SU-DHL-6 (cell line): ENCODE measurements at regions not wholly inside any gene's neighbourhood (a gene's known extent, or its start where the extent isn't known, plus 50 kb on each side); places are given as distances from the start of the nearest gene placed in this dataset.

Source experiments
- H2AFZ ChIP-seq: fragments of 200-600 bp; sonication (generic); 2 replicates; pipeline ENCODE4 v1.6.1; 2014; ENCODE audit warnings: low read depth, mild to moderate bottlenecking, moderate library complexity, mixed read lengths, antibody characterized with exemption, low read length; ENCODE audit not compliant: severe bottlenecking
- H3F3A ChIP-seq: fragments of 200-600 bp; shearing (Covaris generic); 2 replicates; pipeline ENCODE4 v1.6.0; 2016; ENCODE audit warnings: antibody characterized with exemption, mild to moderate bottlenecking; ENCODE audit not compliant: insufficient read depth
- H3K27ac ChIP-seq: fragments of 200-600 bp; sonication (generic); 2 replicates; pipeline ENCODE4 v1.5.1; 2016; ENCODE audit warnings: low read depth, mild to moderate bottlenecking, low read length, moderate library complexity, mixed read lengths
- H3K27me3 ChIP-seq: fragments of 200-600 bp; sonication (generic), shearing (Covaris generic); 2 replicates; pipeline ENCODE4 v1.6.0; 2014; ENCODE audit warnings: mild to moderate bottlenecking, low read length
- H3K36me3 ChIP-seq: fragments of 200-600 bp; sonication (generic); 2 replicates; pipeline ENCODE4 v1.6.1; 2014; ENCODE audit warnings: mild to moderate bottlenecking, low read length, mixed read lengths
- H3K4me2 ChIP-seq: fragments of 300-600, 200-600 bp; shearing (Covaris generic), sonication (generic); 2 replicates; pipeline ENCODE4 v1.6.0; 2014; ENCODE audit warnings: low read length, low read depth, mild to moderate bottlenecking; ENCODE audit not compliant: poor library complexity, severe bottlenecking
- H3K4me3 ChIP-seq: fragments of 200-600 bp; sonication (generic); 2 replicates; pipeline ENCODE4 v1.5.1; 2014; ENCODE audit warnings: antibody characterized with exemption, low read length, mild to moderate bottlenecking, mixed read lengths; ENCODE audit not compliant: insufficient read depth, poor library complexity, severe bottlenecking
- H3K79me2 ChIP-seq: fragments of 200-600 bp; sonication (generic); 2 replicates; pipeline ENCODE4 v1.6.1; 2014; ENCODE audit warnings: mild to moderate bottlenecking, low read length, moderate library complexity; ENCODE audit not compliant: insufficient read depth
- H3K9ac ChIP-seq: fragments of 200-600 bp; sonication (generic); 2 replicates; pipeline ENCODE4 v1.7.0; 2014; ENCODE audit warnings: mild to moderate bottlenecking, low read length
- H3K9me2 ChIP-seq: fragments of 200-600 bp; sonication (generic); replicated peaks from 2 replicates; pipeline ENCODE4 v1.6.1; 2014; ENCODE audit warnings: low read length; ENCODE audit not compliant: insufficient read depth
- H3K9me3 ChIP-seq: fragments of 200-600 bp; sonication (generic); 2 replicates; pipeline ENCODE4 v1.6.1; 2014; ENCODE audit warnings: low read length, mixed read lengths; ENCODE audit not compliant: insufficient read depth
- H4K20me1 ChIP-seq: fragments of 200-600 bp; sonication (generic); 2 replicates; pipeline ENCODE4 v1.6.1; 2014; ENCODE audit warnings: low read depth, mild to moderate bottlenecking, antibody characterized with exemption, low read length, moderate library complexity, mixed read lengths
- CTCF ChIP-seq: fragments of 200-600 bp; sonication (generic); IDR thresholded peaks from one replicate; pipeline ENCODE4 v1.5.1; 2017; ENCODE audit warnings: antibody characterized with exemption, mild to moderate bottlenecking, low read length, moderate library complexity; ENCODE audit not compliant: insufficient read depth, poor library complexity, severe bottlenecking
- EZH2phosphoT487 ChIP-seq: fragments of 200-600 bp; sonication (generic), shearing (Covaris generic); conservative IDR thresholded peaks from 2 replicates; pipeline ENCODE4 v1.6.1; 2018; ENCODE audit warnings: mild to moderate bottlenecking, antibody characterized with exemption, low read length, moderate library complexity, mixed read lengths

DNA sequence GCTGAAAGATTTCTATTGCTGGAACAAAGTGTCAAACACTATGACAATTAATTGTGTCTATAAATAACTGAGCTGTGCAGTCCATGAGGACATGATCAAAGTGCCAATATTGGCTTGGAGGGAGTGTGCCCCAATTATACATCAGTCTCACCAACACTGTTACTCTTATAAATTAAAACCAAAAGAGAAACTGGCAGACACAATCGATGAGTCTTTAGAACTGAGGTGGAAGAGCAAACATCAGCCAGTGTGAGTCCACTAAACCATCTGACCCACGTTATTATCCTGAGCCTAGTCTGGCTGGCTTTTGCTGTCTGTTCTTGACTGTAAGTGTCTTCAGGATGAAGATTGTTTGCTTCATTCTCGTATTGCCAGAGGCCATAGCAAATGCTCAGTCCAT is 98.9 kb downstream of the OLIG3 start:
- H3K27ac ChIP-seq, result no peak overlapping the region
- H3K4me2 ChIP-seq, result no peak overlapping the region
- no peaks in the 10 kb centered on the region for H3K9me3 ChIP-seq

GRCh38 chr6:137391061-137391814 is 103.0 kb downstream of the OLIG3 start:
- TF ChIP-seq EZH2phosphoT487 (no peak), CTCF (no peak)
- no peaks in the 10 kb centered on the region for H3K36me3 ChIP-seq
- H3K27ac ChIP-seq, result no peak overlapping the region
- no peak overlapping the region for H2AFZ ChIP-seq
- no peaks in the 10 kb centered on the region for H4K20me1 ChIP-seq
- H3K27me3 ChIP-seq, result no peaks in the 10 kb centered on the region
- H3K9ac ChIP-seq, result no peak overlapping the region
- no peaks in the 10 kb centered on the region for H3F3A ChIP-seq
- no peaks in the 10 kb centered on the region for H3K9me2 ChIP-seq
- H3K9me3 ChIP-seq, result no peaks in the 10 kb centered on the region
- H3K79me2 ChIP-seq, result no peaks in the 10 kb centered on the region
- no peak overlapping the region for H3K4me3 ChIP-seq
- no peak overlapping the region for H3K4me2 ChIP-seq

More for the DNA sequence above, 98.9 kb downstream of the OLIG3 start:
- Histone ChIP-seq H4K20me1 (no peaks in the 10 kb centered on the region), H3K36me3 (no peaks in the 10 kb centered on the region), H3K27me3 (no peaks in the 10 kb centered on the region), H2AFZ (no peak overlapping the region), H3F3A (no peaks in the 10 kb centered on the region), H3K9me2 (no peaks in the 10 kb centered on the region), H3K9ac (no peak overlapping the region), H3K4me3 (no peak overlapping the region), H3K79me2 (no peaks in the 10 kb centered on the region)
- TF ChIP-seq EZH2phosphoT487 (no peak), CTCF (no peak)

DNA sequence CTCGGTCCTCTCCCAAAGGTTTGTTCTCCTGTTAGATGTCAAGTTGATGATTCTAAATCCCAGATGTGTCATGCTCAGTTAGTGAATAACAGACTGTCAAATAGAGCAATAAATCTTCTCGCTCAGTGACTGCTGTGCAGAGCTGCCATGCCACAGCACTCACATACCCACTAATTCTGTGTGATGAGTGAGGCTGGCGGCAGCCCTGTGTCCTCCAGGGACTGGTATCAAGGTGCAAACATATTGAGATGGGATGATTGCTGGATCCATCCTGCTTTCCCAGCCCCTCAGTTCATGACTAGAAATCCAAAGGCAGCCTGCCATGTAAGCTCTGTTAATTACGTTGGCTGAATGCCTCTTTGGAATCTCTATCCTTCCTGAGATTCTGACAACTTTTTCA is 103.9 kb downstream of the OLIG3 start:
- Histone ChIP-seq H4K20me1 (no peaks in the 10 kb centered on the region), H3K9me2 (no peaks in the 10 kb centered on the region), H3F3A (no peaks in the 10 kb centered on the region), H3K27ac (no peak overlapping the region), H3K79me2 (no peaks in the 10 kb centered on the region), H3K27me3 (no peaks in the 10 kb centered on the region), H2AFZ (no peak overlapping the region), H3K9me3 (no peaks in the 10 kb centered on the region), H3K4me2 (no peak overlapping the region), H3K36me3 (no peaks in the 10 kb centered on the region), H3K9ac (no peak overlapping the region), H3K4me3 (no peak overlapping the region)
- TF ChIP-seq CTCF (no peak), EZH2phosphoT487 (no peak)
